ENCODE measurements at regions not wholly inside any gene's neighbourhood (a gene's known extent, or its start where the extent isn't known, plus 50 kb on each side); places are given as distances from the start of the nearest gene placed in this dataset.
"Not testable (repeated sequence)": the region's sequence is repeated elsewhere in the genome, so short reads cannot be mapped to it uniquely, and the experiment has no call there.

DNA sequence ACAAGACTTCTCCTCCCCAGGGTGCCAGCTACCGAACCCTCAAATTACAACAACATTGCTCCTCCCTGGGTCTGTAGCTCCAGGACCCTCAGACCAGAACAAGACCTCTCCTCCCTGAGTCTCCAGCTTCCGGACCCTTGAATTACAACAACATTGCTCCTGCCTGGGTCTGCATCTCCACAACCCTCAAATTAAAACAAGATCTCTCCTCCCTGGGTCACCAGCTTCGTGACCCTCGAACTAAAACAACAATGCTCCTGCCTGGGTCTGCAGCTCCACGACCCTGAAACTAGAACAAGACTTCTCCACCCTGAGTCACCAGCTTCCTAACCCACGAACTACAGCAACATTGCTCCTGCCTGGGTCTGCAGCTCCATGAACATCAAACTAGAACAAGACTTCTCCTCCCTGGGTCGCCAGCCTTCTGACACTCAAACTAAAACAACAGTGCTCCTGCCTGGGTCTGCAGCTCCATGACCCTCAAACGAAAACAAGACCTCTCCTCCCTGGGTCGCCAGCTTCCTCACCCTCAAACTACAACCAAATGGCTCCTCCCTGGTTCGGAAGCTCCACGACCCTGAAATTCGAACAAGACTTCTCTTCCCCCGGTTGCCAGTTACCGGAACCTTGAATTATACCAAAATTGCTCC, 324.5 kb downstream of the PREX1 start:
- intact Hi-C loops (cut with micrococcal nuclease; ENCODE audit: unreplicated experiment): no loop called here
- H2AFZ ChIP-seq: no peak overlapping the region
- ChIA-PET POLR2A (ENCODE audit: unreplicated experiment) (interaction anchor here (0.6 to 1.1 kb wide), 2 partner anchors 20 to 608 kb away, joined by 3 to 4 read pairs; no protein-coding TSS in a partner anchor), CTCF (interaction anchor here (1.7 kb wide), 1 partner anchor 117 kb away, joined by 9 read pairs; no protein-coding TSS in a partner anchor)
- H3K27me3 ChIP-seq (ENCODE audit: insufficient read depth, low read depth): peaks cover 48% of the 10 kb centered on the region
- H3K79me2 ChIP-seq (ENCODE audit: low read depth): no peaks in the 10 kb centered on the region
- H3K4me2 ChIP-seq: no peak overlapping the region
- H3K9me3 ChIP-seq (ENCODE audit: insufficient read depth, low read depth): no peaks in the 10 kb centered on the region
- H3K4me3 ChIP-seq: no peak overlapping the region
- H4K20me1 ChIP-seq (ENCODE audit: insufficient read depth): no peaks in the 10 kb centered on the region
- no peaks in the 10 kb centered on the region for H3F3A ChIP-seq (ENCODE audit: insufficient read depth, low read depth)
- H3K27ac ChIP-seq: no peak overlapping the region
- BruUV-seq (replicated peaks): no TSS peak
- H3K36me3 ChIP-seq (ENCODE audit: low read depth): no peaks in the 10 kb centered on the region
- no peak for DNase-seq
- H3K9me2 ChIP-seq (ENCODE audit: insufficient read depth): no peaks in the 10 kb centered on the region
- no peak for TF ChIP-seq EZH2 (IDR thresholded peaks at IDR 0.05; ENCODE audit: low read depth)
- TF ChIP-seq, protein P1, sequence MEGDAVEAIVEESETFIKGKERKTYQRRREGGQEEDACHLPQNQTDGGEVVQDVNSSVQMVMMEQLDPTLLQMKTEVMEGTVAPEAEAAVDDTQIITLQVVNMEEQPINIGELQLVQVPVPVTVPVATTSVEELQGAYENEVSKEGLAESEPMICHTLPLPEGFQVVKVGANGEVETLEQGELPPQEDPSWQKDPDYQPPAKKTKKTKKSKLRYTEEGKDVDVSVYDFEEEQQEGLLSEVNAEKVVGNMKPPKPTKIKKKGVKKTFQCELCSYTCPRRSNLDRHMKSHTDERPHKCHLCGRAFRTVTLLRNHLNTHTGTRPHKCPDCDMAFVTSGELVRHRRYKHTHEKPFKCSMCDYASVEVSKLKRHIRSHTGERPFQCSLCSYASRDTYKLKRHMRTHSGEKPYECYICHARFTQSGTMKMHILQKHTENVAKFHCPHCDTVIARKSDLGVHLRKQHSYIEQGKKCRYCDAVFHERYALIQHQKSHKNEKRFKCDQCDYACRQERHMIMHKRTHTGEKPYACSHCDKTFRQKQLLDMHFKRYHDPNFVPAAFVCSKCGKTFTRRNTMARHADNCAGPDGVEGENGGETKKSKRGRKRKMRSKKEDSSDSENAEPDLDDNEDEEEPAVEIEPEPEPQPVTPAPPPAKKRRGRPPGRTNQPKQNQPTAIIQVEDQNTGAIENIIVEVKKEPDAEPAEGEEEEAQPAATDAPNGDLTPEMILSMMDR (conservative IDR thresholded peaks at IDR 0.05): no peak
- no peaks in the 10 kb centered on the region for H3K4me1 ChIP-seq (replicated peaks; ENCODE audit: insufficient read depth)

- BruUV-seq (replicated peaks): no TSS peak
These were observed 325.0 kb downstream of the PREX1 start for GRCh38 chr20:48502758-48503157.

DNA sequence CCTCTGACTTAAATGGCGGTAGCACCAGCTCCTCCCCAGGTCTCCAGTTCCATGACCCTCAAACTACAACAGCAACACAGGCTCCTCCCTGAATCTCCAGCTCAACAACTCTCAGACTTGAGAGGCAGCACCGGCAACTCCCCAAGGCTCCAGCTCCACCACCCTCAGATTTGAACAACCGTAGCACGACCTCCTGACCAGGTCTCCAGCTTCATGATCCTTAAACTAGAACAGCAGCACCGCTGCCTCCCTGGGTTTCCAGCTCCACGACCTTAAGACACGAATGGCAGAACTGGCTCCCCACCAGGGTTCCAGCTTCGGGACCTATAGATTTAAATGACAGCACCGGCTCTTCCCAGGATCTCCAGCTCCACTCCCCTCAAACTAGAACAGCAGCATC, 325.8 kb downstream of the PREX1 start:
- Histone ChIP-seq H3K27ac (no peak overlapping the region), H2AFZ (no peak overlapping the region), H3K4me3 (no peak overlapping the region), H4K20me1 (ENCODE audit: insufficient read depth) (no peaks in the 10 kb centered on the region), H3K79me2 (ENCODE audit: low read depth) (no peaks in the 10 kb centered on the region), H3F3A (ENCODE audit: insufficient read depth, low read depth) (no peaks in the 10 kb centered on the region), H3K9me3 (ENCODE audit: insufficient read depth, low read depth) (no peaks in the 10 kb centered on the region), H3K9me2 (ENCODE audit: insufficient read depth) (no peaks in the 10 kb centered on the region), H3K27me3 (ENCODE audit: insufficient read depth, low read depth) (peaks cover 45% of the 10 kb centered on the region), H3K4me1 (replicated peaks; ENCODE audit: insufficient read depth) (no peaks in the 10 kb centered on the region), H3K36me3 (ENCODE audit: low read depth) (no peaks in the 10 kb centered on the region), H3K4me2 (no peak overlapping the region)
- intact Hi-C loops (cut with micrococcal nuclease; ENCODE audit: unreplicated experiment): no loop called here
- ChIA-PET POLR2A (ENCODE audit: unreplicated experiment) (no interaction called here), CTCF (interaction anchor here (0.7 to 1.7 kb wide), 2 partner anchors 118 to 531 kb away, joined by 3 to 9 read pairs; no protein-coding TSS in a partner anchor)
- no peak for DNase-seq
- BruUV-seq (replicated peaks): no TSS peak
- TF ChIP-seq EZH2 (IDR thresholded peaks at IDR 0.05; ENCODE audit: low read depth): no peak
- TF ChIP-seq, protein P1 (conservative IDR thresholded peaks at IDR 0.05): no peak

More at GRCh38 chr20:48502758-48503157, 325.0 kb downstream of the PREX1 start:
- no peaks in the 10 kb centered on the region for H3K79me2 ChIP-seq (ENCODE audit: low read depth)
- H3K4me1 ChIP-seq (replicated peaks; ENCODE audit: insufficient read depth): no peaks in the 10 kb centered on the region
- H4K20me1 ChIP-seq (ENCODE audit: insufficient read depth): no peaks in the 10 kb centered on the region
- intact Hi-C loops (cut with micrococcal nuclease; ENCODE audit: unreplicated experiment): no loop called here
- peaks cover 45% of the 10 kb centered on the region for H3K27me3 ChIP-seq (ENCODE audit: insufficient read depth, low read depth)
- H3K9me2 ChIP-seq (ENCODE audit: insufficient read depth): no peaks in the 10 kb centered on the region
- no peaks in the 10 kb centered on the region for H3F3A ChIP-seq (ENCODE audit: insufficient read depth, low read depth)
- peak in 1 of 2 experiments; percentile 33 for DNase-seq
- H3K9me3 ChIP-seq (ENCODE audit: insufficient read depth, low read depth): no peaks in the 10 kb centered on the region
- ChIA-PET CTCF (interaction anchor here (1.7 kb wide), 1 partner anchor 118 kb away, joined by 9 read pairs; no protein-coding TSS in a partner anchor), POLR2A (ENCODE audit: unreplicated experiment) (interaction anchor here (0.6 to 1.1 kb wide), 2 partner anchors 21 to 608 kb away, joined by 3 to 4 read pairs; no protein-coding TSS in a partner anchor)
- no peaks in the 10 kb centered on the region for H3K36me3 ChIP-seq (ENCODE audit: low read depth)
- H3K4me2 ChIP-seq: no peak overlapping the region
- H3K4me3 ChIP-seq: no peak overlapping the region
- no peak for TF ChIP-seq EZH2 (IDR thresholded peaks at IDR 0.05; ENCODE audit: low read depth)
- TF ChIP-seq, protein P1 (conservative IDR thresholded peaks at IDR 0.05): no peak
- H3K27ac ChIP-seq: no peak overlapping the region
- no peak overlapping the region for H2AFZ ChIP-seq

GRCh38 chr20:48500900-48501299, 326.9 kb downstream of the PREX1 start:
- H3K27ac ChIP-seq; DNase-seq; H3K79me2 ChIP-seq (ENCODE audit: low read depth); H3K36me3 ChIP-seq (ENCODE audit: low read depth); H3K4me2 ChIP-seq; H3K9me2 ChIP-seq (ENCODE audit: insufficient read depth); H3F3A ChIP-seq (ENCODE audit: insufficient read depth, low read depth); H4K20me1 ChIP-seq (ENCODE audit: insufficient read depth); intact Hi-C loops (cut with micrococcal nuclease; ENCODE audit: unreplicated experiment); H3K4me3 ChIP-seq; H2AFZ ChIP-seq; H3K4me1 ChIP-seq (replicated peaks; ENCODE audit: insufficient read depth); H3K9me3 ChIP-seq (ENCODE audit: insufficient read depth, low read depth); BruUV-seq (replicated peaks): not testable (repeated sequence)
- H3K27me3 ChIP-seq (ENCODE audit: insufficient read depth, low read depth): peaks cover 42% of the 10 kb centered on the region
- ChIA-PET CTCF (interaction anchor here (0.7 kb wide), 1 partner anchor 104 kb away, joined by 5 read pairs; no protein-coding TSS in a partner anchor), POLR2A (ENCODE audit: unreplicated experiment) (interaction anchor here (0.6 kb wide), 1 partner anchor 87 kb away, joined by 4 read pairs; no protein-coding TSS in a partner anchor)

- H3K36me3 ChIP-seq (ENCODE audit: low read depth); BruUV-seq (replicated peaks); CTCF ChIA-PET; intact Hi-C loops (cut with micrococcal nuclease; ENCODE audit: unreplicated experiment); DNase-seq; H3K9me2 ChIP-seq (ENCODE audit: insufficient read depth); H3K4me2 ChIP-seq; H3F3A ChIP-seq (ENCODE audit: insufficient read depth, low read depth); POLR2A ChIA-PET (ENCODE audit: unreplicated experiment); H3K9me3 ChIP-seq (ENCODE audit: insufficient read depth, low read depth); H3K4me3 ChIP-seq; H3K79me2 ChIP-seq (ENCODE audit: low read depth); H2AFZ ChIP-seq; H3K27ac ChIP-seq; H4K20me1 ChIP-seq (ENCODE audit: insufficient read depth); H3K4me1 ChIP-seq (replicated peaks; ENCODE audit: insufficient read depth): not testable (repeated sequence)
- peaks cover 40% of the 10 kb centered on the region for H3K27me3 ChIP-seq (ENCODE audit: insufficient read depth, low read depth)
These were observed 328.9 kb downstream of the PREX1 start for GRCh38 chr20:48498939-48499338.
